NK-92 treated with Interleukin-12 subunit alpha and Interleukin-12 subunit beta, amount 100 ng/mL, for 24 hours (cell line): ENCODE measurements at regions not wholly inside any gene's neighbourhood (a gene's known extent, or its start where the extent isn't known, plus 50 kb on each side); places are given as distances from the start of the nearest gene placed in this dataset.
A peak's percentile ranks its signal among the peaks of the same experiment; 100 is the strongest.
"Not testable (repeated sequence)": the region's sequence is repeated elsewhere in the genome, so short reads cannot be mapped to it uniquely, and the experiment has no call there.

Experiments
- DNase-seq: peaks from one replicate; lab custom pipeline; 2025; lab: John Stamatoyannopoulos, UW

DNA sequence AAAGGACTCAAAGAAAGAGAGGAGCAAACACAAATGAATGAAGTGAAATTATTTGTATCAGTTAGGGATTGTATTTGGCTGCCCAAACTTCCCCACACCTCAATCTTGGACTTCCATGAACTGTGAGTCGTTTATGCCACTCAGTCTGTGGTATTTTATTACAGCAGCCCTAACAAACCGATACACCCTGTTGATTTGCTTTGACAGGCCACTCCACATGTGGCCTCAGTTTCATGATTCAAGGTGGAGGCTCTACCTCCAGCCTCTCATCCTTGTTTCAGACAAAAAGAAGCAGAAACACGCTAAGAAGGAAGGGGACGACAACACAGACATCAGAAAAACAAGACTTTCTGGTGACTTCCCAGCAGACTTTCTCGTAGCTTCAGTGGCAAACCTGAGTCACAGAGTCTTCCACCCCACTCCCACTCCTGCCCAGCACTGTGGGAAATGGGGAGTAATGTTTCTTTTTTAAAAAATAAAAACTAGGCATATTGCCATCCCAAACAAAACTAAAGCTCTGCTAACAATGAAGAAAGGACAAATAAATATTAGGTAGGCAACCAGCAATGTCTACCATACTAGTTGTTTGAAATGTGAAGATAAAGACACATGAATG, 52.2 kb upstream of the ABCA1 start:
- no peak for DNase-seq

DNA sequence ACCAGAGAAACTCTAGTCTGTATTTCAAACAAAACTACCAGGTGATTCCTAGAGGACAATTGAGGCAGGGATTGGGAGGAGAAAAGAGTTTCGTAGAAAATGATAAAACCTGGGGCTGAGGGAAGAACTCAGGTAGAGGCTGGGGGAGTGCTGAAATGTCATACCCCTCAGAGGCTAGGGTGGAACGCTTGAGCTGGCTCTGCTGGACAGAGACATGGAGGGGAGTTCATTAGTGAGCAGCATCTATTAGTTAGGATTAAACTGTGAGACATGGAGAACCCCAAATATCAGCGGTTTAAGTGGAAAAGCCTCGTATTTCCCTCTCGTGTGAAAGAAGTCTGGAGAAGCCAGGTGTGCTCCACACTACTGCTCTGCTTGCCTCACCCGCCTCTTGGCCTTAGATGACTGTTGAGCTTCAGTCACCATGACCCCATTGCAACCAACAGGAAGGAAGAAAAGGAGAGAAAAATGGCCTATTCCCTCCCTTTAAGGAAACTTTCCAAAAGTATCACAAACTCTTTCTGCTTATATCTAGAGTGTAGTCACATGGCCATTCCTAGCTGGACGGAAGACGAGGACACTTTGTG, 53.7 kb upstream of the ABCA1 start:
- DNase-seq, result no peak

GRCh38 chr9:104982543-104982942, 54.6 kb upstream of the ABCA1 start:
- DNase-seq, result no peak

GRCh38 chr9:104983491-104983890, 55.5 kb upstream of the ABCA1 start:
- DNase-seq, result no peak

- DNase-seq, result no peak
These were observed 56.2 kb upstream of the ABCA1 start for GRCh38 chr9:104984121-104984520.

GRCh38 chr9:104984542-104984941, 56.6 kb upstream of the ABCA1 start:
- DNase-seq, result no peak

DNA sequence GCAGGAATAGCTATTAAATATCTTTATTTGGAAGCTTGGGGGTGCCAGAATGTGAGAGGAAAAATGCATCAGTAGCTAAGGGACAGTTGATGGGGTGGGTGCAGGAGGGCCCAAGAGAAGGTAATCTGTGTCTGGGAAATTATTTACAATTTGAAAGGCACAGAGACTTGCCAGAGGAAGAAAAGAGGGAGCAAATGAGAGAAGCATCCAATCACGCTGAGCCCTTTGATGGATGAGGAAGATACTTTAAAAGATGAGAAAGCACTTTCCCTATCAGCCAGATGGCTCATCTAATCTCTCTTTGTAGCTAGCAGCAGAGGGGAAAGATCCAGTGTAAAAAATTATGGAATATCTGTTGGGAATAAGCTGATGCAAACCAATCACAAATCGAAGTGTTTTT, 57.0 kb upstream of the ABCA1 start:
- no peak for DNase-seq

GRCh38 chr9:104986096-104986495, 58.1 kb upstream of the ABCA1 start:
- DNase-seq, result no peak

DNA sequence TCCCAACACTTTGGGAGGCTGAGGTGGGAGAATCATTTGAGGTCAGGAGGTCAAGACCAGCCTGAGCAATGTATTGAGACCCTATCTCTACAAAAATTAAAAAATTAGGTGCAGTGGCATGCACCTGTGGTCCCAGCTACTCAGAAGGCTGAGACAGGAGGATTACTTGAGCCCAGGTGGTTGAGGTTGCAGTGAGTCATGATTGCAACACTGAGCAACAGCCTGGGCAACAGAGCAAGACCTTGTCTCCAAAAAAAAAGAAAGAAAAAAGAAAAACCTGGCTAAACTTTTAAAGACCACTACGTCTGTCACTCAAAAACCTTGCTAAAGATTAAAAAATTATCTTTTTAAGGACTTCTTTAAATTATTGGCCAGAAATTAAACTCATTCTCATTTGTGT, 59.8 kb upstream of the ABCA1 start:
- DNase-seq, result no peak

DNA sequence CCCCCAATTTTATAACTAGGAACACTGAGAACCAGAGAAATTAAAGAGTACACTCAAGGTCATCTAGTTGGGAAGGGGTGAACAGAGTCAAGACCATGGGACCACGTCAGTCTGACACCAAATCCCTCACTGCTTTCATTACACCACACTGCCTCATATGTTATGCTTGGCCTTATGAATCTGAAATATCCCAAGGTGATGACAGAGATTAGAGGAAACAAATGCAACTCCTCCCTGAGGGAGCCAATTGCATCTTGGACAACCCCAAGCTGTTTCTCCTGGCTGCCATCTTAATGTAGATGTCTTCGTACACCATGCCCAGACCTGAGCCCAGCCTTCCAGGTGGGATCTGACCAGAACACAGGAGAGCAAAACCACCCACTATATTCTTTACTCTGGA, 60.6 kb upstream of the ABCA1 start:
- DNase-seq, result no peak

DNA sequence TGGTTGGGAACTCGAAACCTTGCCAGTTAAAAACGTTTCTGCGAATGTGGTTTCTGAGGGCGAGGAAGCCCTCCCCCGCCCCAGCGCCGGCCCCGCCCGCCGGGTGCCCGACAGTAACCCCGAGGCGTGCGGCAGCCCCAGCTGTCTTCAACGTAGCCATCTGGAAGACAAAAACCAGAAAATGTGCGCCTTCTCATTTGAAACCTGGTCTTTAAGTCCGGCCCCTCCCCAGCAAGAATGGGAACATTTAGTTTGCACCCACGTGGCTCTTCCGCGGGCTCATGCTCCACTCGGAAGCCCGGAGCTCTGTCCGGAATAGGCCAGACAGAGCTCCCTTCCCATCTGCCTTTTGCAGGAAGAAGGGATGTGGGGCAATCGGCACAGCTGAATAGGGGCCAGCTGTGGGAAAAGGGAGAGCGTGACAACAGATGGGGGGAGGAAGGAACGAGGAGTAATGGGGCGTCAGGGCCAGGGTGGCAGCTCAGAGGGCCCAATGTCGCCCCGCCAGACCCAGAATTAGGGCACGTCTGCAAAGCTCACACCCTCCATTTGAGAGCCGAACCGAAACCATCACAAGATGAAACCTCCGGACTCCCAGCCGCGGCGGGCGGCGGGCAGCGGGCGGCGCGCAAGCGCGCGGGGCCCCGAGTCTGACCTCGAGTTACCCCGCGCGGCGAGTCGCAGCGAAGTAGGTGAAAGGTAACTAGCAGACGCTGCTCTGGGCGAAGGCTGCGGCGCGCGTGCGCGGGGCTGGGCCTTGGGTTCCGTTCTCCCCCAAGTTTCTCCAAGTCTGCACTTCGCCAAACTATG, 63.4 kb upstream of the ABCA1 start:
- peak; percentile 83 for DNase-seq

DNA sequence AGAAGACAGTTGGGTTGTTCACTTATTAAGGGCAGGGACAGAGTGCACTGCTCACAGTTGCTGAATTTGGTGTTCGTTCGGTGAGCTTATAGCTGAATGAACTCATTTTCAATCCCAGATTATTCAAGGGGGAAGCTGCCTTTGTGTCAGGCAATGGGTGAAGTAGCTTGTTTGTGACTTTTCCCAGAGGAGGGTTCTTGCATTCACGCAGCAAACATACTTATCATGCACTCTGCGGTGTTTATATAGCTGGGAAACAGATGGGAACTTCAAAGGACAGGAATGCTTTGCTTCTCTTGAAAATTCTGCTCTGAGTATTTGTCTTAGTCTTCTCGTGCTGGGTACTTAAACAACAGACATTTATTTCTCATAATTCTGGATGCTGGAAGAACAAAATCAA, 64.7 kb upstream of the ABCA1 start:
- no peak for DNase-seq

DNA sequence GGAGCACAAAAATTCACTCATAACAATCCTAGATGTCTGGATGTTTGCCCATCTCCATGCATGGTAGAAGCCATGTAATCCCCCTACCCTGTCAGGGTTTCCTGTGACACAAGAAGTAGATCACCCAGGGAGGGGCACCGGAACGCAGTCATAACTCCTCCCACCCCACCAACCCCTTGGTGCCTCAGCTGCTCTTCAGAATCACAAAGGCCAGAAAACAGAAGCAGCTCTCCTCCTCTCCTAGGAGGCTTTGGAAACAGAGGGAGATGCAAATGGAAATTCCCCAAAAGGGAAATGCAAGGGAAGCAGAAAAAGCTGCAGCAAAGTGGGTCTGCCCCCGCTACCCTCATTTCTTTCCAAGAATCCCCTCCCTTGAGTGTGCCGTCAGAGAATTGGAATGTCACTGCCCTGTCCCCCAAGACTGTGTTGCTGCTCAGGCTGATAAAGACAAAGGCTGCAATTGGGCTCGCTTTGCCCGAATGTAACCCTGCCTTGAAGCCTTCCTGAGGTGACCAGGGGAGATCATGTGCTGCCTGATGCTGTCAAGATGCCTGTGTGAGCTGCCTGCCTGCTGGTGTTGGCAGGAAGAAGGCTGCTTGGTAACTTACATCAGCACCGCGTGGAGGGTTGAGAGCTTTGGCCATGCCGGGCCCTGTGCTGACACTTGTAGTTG, 65.5 kb upstream of the ABCA1 start:
- DNase-seq, result no peak

DNA sequence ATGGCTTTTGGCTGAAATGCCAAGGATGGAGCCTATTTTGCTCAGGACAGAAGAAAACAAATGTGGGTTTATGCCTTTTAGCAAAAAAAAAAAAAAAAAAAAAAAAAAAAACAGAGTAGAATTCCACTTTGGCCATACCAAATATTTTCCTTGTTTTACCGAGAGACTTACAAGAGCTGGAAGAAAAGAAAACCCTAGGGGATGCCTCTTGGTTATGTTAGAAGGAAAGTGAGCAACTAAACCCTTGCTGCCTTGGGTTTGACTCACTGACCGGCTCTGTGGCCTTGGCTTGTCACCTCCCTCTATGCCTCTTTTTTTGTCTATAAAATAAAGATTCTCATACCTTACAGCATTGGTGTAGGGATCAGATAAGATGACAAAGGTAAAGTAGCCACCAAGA, 69.6 kb upstream of the ABCA1 start:
- no peak for DNase-seq

GRCh38 chr9:104999136-104999535, 71.2 kb upstream of the ABCA1 start:
- DNase-seq, result no peak

DNA sequence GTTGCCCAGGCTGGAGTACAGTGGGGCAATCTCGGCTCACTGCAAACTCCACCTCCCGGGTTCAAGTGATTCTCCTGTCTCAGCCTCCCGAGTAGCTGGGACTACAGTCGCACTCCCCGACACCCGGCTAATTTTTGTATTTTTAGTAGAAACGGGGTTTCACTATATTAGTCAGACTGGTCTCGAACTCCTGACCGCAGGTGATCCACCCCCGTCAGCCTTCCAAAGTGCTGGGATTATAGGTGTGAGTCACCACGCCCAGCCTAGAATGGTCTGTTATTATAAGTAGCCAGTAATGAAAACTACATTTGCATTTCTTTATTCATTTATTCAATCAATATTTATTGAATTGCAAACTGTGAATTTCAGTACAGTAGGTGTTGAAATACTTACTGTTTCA, 72.6 kb upstream of the ABCA1 start:
- DNase-seq, result not testable (repeated sequence)

- no peak for DNase-seq
These were observed 76.6 kb upstream of the ABCA1 start for GRCh38 chr9:105004466-105005090.

DNA sequence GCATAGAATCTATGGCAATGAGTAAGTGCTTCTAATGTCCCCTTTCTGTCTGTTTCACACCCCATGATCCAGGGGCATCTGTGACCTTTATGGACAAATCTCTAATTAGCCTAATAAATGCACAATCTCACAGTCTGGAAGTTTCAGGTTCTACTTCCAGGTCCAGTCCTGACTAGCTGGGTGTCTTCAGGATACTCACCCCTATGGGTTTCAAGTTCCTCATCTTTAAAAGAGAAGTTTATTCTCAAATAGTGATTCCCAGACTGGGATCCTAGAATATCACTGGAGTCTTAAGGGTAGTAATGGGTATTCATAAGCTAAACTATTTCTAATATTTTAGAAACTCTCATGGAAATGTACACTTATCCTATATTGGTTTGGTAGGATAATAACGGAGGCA, 77.2 kb upstream of the ABCA1 start:
- DNase-seq, result no peak

- DNase-seq, result no peak
These were observed 78.6 kb upstream of the ABCA1 start for GRCh38 chr9:105006514-105006913.

DNA sequence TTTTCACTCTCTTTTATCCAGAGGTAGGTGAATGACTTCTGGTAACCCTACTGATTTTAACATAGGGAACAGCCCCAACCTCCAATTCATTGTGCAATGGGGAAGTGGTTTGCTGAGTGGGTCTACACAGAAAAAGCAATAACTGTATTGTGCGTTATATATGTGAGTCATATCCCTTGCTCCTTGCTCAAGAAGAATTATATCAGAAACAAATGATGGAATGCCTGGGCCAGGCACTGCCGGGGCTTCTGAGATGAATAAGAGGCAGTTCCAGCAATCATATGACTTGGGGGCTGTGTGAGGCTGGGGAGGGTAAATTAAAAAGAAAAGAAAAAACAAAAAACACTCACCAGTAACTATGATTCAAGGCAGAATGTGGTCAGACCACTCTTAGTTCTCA, 79.2 kb upstream of the ABCA1 start:
- peak; percentile 46 for DNase-seq

DNA sequence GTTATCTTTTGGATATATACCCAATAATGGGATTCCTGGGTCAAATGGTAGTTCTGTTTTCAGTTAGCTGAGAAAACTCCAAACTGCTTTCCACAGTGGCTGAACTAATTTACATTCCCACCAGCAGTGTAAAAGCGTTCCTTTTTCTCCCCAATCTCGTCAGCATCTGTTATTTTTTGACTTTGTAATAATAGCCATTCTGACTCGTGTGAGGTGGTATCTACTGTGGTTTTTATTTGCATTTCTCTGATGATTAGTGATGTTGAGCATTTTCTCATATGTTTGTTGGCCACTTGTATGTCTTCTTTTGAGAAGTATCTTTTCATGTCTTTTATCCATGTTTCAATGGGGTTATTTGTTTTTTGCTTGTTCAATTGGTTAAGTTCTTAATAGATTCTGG, 82.1 kb upstream of the ABCA1 start:
- DNase-seq, result not testable (repeated sequence)

GRCh38 chr9:105021917-105022316, 94.0 kb upstream of the ABCA1 start:
- DNase-seq, result no peak
